ENCODE measurements at regions not wholly inside any gene's neighbourhood (a gene's known extent, or its start where the extent isn't known, plus 50 kb on each side); places are given as distances from the start of the nearest gene placed in this dataset.
"Not testable (repeated sequence)": the region's sequence is repeated elsewhere in the genome, so short reads cannot be mapped to it uniquely, and the experiment has no call there.

DNA sequence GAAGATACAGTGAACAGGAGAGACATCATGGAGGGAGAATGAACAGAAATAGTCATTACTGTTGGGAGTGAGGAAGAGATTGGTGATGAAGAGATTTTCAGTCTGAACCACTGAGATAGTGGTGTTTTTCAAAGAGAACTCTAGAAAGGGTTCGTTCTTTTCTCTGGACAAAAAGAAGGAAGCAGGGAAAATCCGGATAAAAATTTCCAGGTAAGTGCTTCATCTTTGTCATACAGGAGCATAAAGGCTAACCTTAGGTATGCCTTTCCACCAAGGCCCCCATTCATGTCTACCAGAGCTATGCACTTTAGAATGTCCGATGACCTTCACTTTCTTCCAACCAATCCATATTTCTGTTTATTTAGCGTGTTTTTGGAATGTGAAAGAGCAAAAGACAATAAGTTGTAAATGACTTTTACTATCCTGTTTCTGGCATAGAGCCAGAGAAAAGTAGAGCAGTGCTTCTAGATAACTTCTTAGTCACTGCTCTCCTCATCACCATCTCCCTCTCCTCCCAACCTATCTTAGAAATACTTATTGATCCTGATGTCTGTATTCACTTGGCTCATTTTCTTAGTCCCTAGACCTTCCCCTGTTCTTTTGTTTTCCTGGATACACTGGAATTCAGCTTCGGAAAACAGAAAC, 116.5 kb downstream of the TTC6 start:
- no peaks in the 10 kb centered on the region for H3K4me1 ChIP-seq (ENCODE audit: control insufficient read depth, insufficient read depth, low read length)
- H3K9me3 ChIP-seq (ENCODE audit: control insufficient read depth, insufficient read depth, low read length) = no peaks in the 10 kb centered on the region
- H3K36me3 ChIP-seq (ENCODE audit: control insufficient read depth, insufficient read depth, low read length) = no peaks in the 10 kb centered on the region
- H3K4me3 ChIP-seq (ENCODE audit: low read length) = no peak overlapping the region
- no CpG with 5 or more reads among the region's 5 CpGs for WGBS (ENCODE audit: insufficient coverage, insufficient read length)
- H3K27me3 ChIP-seq (ENCODE audit: control insufficient read depth, insufficient read depth, low read length) = no peaks in the 10 kb centered on the region
- no peak overlapping the region for H3K27ac ChIP-seq (ENCODE audit: low read length)
- no peak for DNase-seq (ENCODE audit: low read depth, low spot score)

- H3K9me3 ChIP-seq (ENCODE audit: control insufficient read depth, insufficient read depth, low read length); H3K36me3 ChIP-seq (ENCODE audit: control insufficient read depth, insufficient read depth, low read length); H3K4me1 ChIP-seq (ENCODE audit: control insufficient read depth, insufficient read depth, low read length); H3K27ac ChIP-seq (ENCODE audit: low read length); DNase-seq (ENCODE audit: low read depth, low spot score); H3K4me3 ChIP-seq (ENCODE audit: low read length); H3K27me3 ChIP-seq (ENCODE audit: control insufficient read depth, insufficient read depth, low read length): not testable (repeated sequence)
- WGBS (ENCODE audit: insufficient coverage, insufficient read length) = no CpG with 5 or more reads among the region's 3 CpGs
Observed at GRCh38 chr14:37712476-37712860, 117.0 kb downstream of the TTC6 start.

DNA sequence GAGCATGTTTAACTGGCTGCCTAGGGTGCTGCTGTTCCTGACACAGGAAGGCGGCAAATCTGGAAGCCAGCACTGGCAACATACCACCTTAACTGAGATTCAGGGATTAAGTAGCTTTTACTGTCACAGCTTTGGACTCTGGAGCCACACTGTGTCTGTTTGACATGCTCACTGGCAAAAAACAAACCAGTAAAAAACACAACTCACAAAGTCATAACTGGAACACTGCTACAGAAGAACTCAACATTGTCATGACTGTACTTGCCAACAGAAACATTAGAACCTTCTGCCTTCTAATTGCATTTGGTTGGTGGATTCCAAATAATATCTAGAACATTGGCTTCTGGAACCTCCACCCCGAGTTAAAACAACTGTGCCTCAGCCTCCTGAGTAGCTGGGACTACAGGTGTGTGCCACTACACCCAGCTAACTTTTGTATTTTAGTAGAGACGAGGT, 117.6 kb downstream of the TTC6 start:
- Histone ChIP-seq H3K27ac (ENCODE audit: low read length) (no peak overlapping the region), H3K4me3 (ENCODE audit: low read length) (no peak overlapping the region), H3K36me3 (ENCODE audit: control insufficient read depth, insufficient read depth, low read length) (no peaks in the 10 kb centered on the region), H3K9me3 (ENCODE audit: control insufficient read depth, insufficient read depth, low read length) (no peaks in the 10 kb centered on the region), H3K27me3 (ENCODE audit: control insufficient read depth, insufficient read depth, low read length) (no peaks in the 10 kb centered on the region), H3K4me1 (ENCODE audit: control insufficient read depth, insufficient read depth, low read length) (no peaks in the 10 kb centered on the region)
- no peak for DNase-seq (ENCODE audit: low read depth, low spot score)
- WGBS (ENCODE audit: insufficient coverage, insufficient read length) = no CpG with 5 or more reads among the region's 3 CpGs

DNA sequence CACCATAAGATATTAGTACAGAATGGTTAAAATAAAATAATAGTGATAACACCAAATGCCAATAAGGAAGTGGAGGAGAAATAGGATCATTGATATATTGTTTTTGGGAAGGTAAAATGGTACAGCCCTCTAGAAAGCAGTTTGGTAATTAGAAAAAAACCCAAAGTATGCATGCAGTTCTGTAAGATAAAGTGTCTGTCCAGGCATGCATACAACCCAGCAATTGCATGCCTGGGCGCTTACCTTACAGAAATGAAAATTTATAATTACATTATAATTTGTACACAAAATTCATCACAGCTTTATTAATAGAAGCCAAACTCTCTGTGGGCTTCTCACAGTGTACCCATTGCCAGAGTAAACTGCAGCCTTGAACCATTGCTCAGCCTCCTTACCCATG, 124.7 kb downstream of the TTC6 start:
- WGBS (ENCODE audit: insufficient coverage, insufficient read length) = no CpG with 5 or more reads among the region's 1 CpG
- no peak overlapping the region for H3K27ac ChIP-seq (ENCODE audit: low read length)
- H3K9me3 ChIP-seq (ENCODE audit: control insufficient read depth, insufficient read depth, low read length) = no peaks in the 10 kb centered on the region
- no peaks in the 10 kb centered on the region for H3K36me3 ChIP-seq (ENCODE audit: control insufficient read depth, insufficient read depth, low read length)
- no peaks in the 10 kb centered on the region for H3K4me1 ChIP-seq (ENCODE audit: control insufficient read depth, insufficient read depth, low read length)
- H3K4me3 ChIP-seq (ENCODE audit: low read length) = no peak overlapping the region
- no peaks in the 10 kb centered on the region for H3K27me3 ChIP-seq (ENCODE audit: control insufficient read depth, insufficient read depth, low read length)
- no peak for DNase-seq (ENCODE audit: low read depth, low spot score)

DNA sequence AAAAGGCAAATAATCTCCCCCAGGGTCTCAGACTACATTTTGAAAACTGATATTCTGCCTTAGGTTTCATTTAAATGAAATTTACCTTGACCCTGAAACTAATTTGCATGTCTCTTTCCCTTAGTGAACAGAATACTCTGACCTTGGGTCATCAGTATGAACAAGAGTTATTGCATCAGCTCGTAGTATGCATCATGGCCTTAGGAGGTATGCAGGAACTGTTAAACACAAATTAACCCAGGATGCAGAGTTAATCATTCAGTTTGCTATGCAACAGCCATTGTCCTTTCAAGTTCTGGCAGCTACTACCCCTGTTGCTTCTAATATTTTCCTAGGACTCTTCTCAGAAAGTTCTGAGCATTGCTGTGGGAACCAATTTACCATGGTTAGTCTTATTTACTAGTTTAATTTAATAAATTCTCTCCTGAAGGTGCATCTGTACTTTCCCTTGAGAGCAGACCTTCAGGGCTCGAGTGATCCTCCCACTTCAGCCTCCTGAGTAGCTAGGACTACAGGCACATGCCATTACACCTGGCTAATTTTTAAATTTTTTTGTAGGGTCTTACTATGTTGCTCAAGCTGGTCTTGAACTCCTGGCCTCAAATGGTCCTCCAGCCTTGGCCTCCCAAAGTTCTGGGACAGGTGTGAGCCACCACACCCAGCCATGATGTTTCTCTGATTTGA, 126.7 kb downstream of the TTC6 start:
- Histone ChIP-seq H3K4me3 (ENCODE audit: low read length) (no peak overlapping the region), H3K36me3 (ENCODE audit: control insufficient read depth, insufficient read depth, low read length) (no peaks in the 10 kb centered on the region), H3K27me3 (ENCODE audit: control insufficient read depth, insufficient read depth, low read length) (no peaks in the 10 kb centered on the region), H3K27ac (ENCODE audit: low read length) (no peak overlapping the region), H3K4me1 (ENCODE audit: control insufficient read depth, insufficient read depth, low read length) (no peaks in the 10 kb centered on the region), H3K9me3 (ENCODE audit: control insufficient read depth, insufficient read depth, low read length) (no peaks in the 10 kb centered on the region)
- no CpG with 5 or more reads among the region's 2 CpGs for WGBS (ENCODE audit: insufficient coverage, insufficient read length)
- no peak for DNase-seq (ENCODE audit: low read depth, low spot score)

DNA sequence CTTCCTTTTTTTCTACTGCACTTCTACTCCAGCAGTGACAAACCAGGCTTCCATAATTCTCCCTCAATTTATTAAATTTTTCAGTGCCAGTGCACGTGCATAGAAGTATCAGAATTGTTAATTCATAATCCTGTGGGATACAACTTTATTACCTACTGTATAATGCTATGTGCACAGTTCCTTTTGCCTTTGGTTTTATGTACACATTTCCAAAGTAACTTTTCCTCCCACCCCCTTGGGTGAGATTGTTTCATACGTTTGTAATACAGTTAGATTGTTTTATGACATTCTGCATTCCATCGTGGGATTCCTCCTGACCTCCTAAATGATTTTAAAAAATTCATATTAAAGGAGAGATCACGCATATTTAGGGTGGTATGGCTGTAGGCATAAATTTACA, 128.1 kb downstream of the TTC6 start:
- no peaks in the 10 kb centered on the region for H3K9me3 ChIP-seq (ENCODE audit: control insufficient read depth, insufficient read depth, low read length)
- no peaks in the 10 kb centered on the region for H3K36me3 ChIP-seq (ENCODE audit: control insufficient read depth, insufficient read depth, low read length)
- no CpG with 5 or more reads among the region's 4 CpGs for WGBS (ENCODE audit: insufficient coverage, insufficient read length)
- no peak for DNase-seq (ENCODE audit: low read depth, low spot score)
- no peaks in the 10 kb centered on the region for H3K27me3 ChIP-seq (ENCODE audit: control insufficient read depth, insufficient read depth, low read length)
- no peak overlapping the region for H3K4me3 ChIP-seq (ENCODE audit: low read length)
- no peaks in the 10 kb centered on the region for H3K4me1 ChIP-seq (ENCODE audit: control insufficient read depth, insufficient read depth, low read length)
- H3K27ac ChIP-seq (ENCODE audit: low read length) = no peak overlapping the region

DNA sequence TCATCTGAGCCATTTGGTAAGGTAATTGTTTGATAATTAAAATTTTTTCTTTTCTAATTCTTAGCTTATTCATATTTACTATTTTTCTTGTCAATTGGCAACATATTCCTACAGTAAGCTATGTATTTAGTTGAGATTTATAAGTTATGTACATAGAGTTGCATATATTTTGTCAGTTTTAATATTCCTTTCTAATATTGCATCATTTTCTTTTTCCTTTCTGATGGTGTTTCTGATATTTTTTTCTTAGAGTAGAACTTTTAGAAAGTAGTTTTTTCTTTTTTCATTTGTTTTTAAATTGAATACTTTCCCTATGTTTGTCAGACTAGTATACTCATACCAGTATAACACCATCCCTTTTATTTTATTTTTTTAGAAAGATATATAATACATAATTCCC, 131.3 kb downstream of the TTC6 start:
- Histone ChIP-seq H3K4me3 (ENCODE audit: low read length) (no peak overlapping the region), H3K27me3 (ENCODE audit: control insufficient read depth, insufficient read depth, low read length) (no peaks in the 10 kb centered on the region), H3K36me3 (ENCODE audit: control insufficient read depth, insufficient read depth, low read length) (no peaks in the 10 kb centered on the region), H3K9me3 (ENCODE audit: control insufficient read depth, insufficient read depth, low read length) (no peaks in the 10 kb centered on the region), H3K27ac (ENCODE audit: low read length) (no peak overlapping the region), H3K4me1 (ENCODE audit: control insufficient read depth, insufficient read depth, low read length) (no peaks in the 10 kb centered on the region)
- no peak for DNase-seq (ENCODE audit: low read depth, low spot score)

DNA sequence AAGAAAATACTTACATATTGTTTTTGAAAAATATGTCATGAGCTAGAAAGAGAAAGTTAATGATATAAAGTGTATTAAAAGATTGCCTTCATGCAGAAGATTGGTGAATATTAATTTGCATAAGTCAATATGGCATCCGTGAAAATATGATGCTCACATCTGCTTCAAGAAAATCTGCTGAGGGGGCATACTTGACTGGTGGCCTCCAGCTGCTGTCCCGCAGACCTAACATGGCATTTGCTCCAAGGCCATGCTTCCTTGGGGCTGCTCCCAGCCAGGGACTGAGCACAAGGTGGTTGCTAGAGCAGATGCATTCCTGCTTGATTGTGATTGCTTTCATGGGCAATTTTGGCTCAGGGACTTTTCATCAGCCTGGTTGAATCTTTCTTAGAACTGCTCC, 133.8 kb downstream of the TTC6 start:
- Histone ChIP-seq H3K27ac (ENCODE audit: low read length) (no peak overlapping the region), H3K4me3 (ENCODE audit: low read length) (no peak overlapping the region), H3K4me1 (ENCODE audit: control insufficient read depth, insufficient read depth, low read length) (no peaks in the 10 kb centered on the region), H3K36me3 (ENCODE audit: control insufficient read depth, insufficient read depth, low read length) (no peaks in the 10 kb centered on the region), H3K27me3 (ENCODE audit: control insufficient read depth, insufficient read depth, low read length) (no peaks in the 10 kb centered on the region), H3K9me3 (ENCODE audit: control insufficient read depth, insufficient read depth, low read length) (no peaks in the 10 kb centered on the region)
- WGBS (ENCODE audit: insufficient coverage, insufficient read length) = no CpG with 5 or more reads among the region's 2 CpGs
- DNase-seq (ENCODE audit: low read depth, low spot score) = no peak

DNA sequence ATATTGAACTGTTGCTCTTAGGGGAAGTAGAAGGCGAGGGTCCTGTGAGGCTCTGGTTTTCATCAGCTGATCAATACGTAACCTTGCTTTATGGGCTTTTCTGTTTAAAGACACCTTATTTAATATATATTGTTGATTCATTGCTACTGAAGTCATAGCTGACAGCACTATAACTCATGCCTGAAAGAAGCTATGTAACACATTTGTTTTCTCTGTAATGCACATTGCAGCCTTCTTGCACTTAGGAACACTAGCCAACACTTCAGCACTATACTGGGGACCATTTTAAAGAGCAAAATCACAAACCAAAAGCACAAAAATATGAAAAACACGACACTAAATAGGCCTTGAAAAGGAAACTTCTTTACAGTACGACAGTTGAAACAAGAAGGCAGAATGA, 135.7 kb downstream of the TTC6 start:
- Histone ChIP-seq H3K4me3 (ENCODE audit: low read length) (no peak overlapping the region), H3K4me1 (ENCODE audit: control insufficient read depth, insufficient read depth, low read length) (no peaks in the 10 kb centered on the region), H3K9me3 (ENCODE audit: control insufficient read depth, insufficient read depth, low read length) (no peaks in the 10 kb centered on the region), H3K27me3 (ENCODE audit: control insufficient read depth, insufficient read depth, low read length) (no peaks in the 10 kb centered on the region), H3K36me3 (ENCODE audit: control insufficient read depth, insufficient read depth, low read length) (no peaks in the 10 kb centered on the region), H3K27ac (ENCODE audit: low read length) (no peak overlapping the region)
- no CpG with 5 or more reads among the region's 4 CpGs for WGBS (ENCODE audit: insufficient coverage, insufficient read length)
- DNase-seq (ENCODE audit: low read depth, low spot score) = no peak

DNA sequence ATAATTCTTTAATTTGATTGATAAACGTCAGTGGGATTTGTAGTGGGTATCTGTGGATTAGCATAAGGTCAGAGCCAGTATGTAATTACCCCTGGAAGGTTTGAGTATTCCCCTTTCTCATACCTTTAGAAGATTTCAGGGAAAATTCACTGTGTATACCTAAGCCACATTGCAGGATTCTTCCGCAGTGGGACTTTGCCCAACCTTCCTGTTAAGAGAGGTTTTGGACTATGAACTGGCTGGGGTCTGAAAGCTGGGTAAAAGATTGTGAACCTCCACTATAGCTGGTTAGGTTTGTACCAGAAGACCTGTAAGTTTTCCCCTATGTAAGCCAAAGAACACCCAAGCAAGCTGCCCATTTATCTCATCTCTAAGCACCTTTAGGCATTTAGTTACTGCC, 150.2 kb downstream of the TTC6 start:
- no peak overlapping the region for H3K4me3 ChIP-seq (ENCODE audit: low read length)
- H3K9me3 ChIP-seq (ENCODE audit: control insufficient read depth, insufficient read depth, low read length) = no peaks in the 10 kb centered on the region
- no peak for DNase-seq (ENCODE audit: low read depth, low spot score)
- H3K36me3 ChIP-seq (ENCODE audit: control insufficient read depth, insufficient read depth, low read length) = no peaks in the 10 kb centered on the region
- H3K4me1 ChIP-seq (ENCODE audit: control insufficient read depth, insufficient read depth, low read length) = no peaks in the 10 kb centered on the region
- no peak overlapping the region for H3K27ac ChIP-seq (ENCODE audit: low read length)
- WGBS (ENCODE audit: insufficient coverage, insufficient read length) = no CpG with 5 or more reads among the region's 2 CpGs
- no peaks in the 10 kb centered on the region for H3K27me3 ChIP-seq (ENCODE audit: control insufficient read depth, insufficient read depth, low read length)
